A673 (cell line): ENCODE measurements at regions not wholly inside any gene's neighbourhood (a gene's known extent, or its start where the extent isn't known, plus 50 kb on each side); places are given as distances from the start of the nearest gene placed in this dataset.

Experiments
- BruUV-seq: library from RNA; stranded (reverse); fragments of 400-500 nt; replicated peaks from 2 replicates; lab custom pipeline; 2021; lab: Mats Ljungman, UMichigan
- CTCF ChIA-PET: fragments of 300-600 bp; sonication (Branson Sonifier 250); formaldehyde crosslinking; loops from one replicate; lab custom pipeline; 2022; ENCODE audit warnings: antibody characterized with exemption; lab: Charles Lee
- POLR2A ChIA-PET: fragments of 300-600 bp; sonication (Branson Sonifier 250); formaldehyde crosslinking; loops from one replicate; lab custom pipeline; 2022; ENCODE audit warnings: antibody characterized with exemption; ENCODE audit not compliant: low non-redundant PET; lab: Charles Lee
- DNase-seq: peaks from one replicate; pipeline ENCODE4 v3.0.0-alpha.2; 2015; ENCODE audit warnings: low spot score
- H3K27ac ChIP-seq: fragments of 200-600 bp; sonication (generic); 2 replicates; pipeline ENCODE4 v1.5.1; 2016; ENCODE audit warnings: mixed run types, low read depth, mild to moderate bottlenecking, mixed read lengths, antibody characterized with exemption, low read length; ENCODE audit not compliant: poor library complexity, severe bottlenecking
- H3K27me3 ChIP-seq: fragments of 200-600 bp; sonication (generic); replicated peaks from 2 replicates; pipeline ENCODE4 v1.6.1; 2017; ENCODE audit warnings: mixed run types, low read depth, mild to moderate bottlenecking, mixed read lengths, antibody characterized with exemption, low read length; ENCODE audit not compliant: insufficient read depth, poor library complexity
- H3K36me3 ChIP-seq: fragments of 200-600 bp; sonication (generic); 2 replicates; pipeline ENCODE4 v1.6.1; 2016; ENCODE audit warnings: mixed run types, mild to moderate bottlenecking, mixed read lengths, antibody characterized with exemption, low read length; ENCODE audit not compliant: insufficient read depth, poor library complexity, severe bottlenecking
- H3K4me1 ChIP-seq: fragments of 200-600 bp; sonication (generic); 2 replicates; pipeline ENCODE4 v1.6.1; 2017; ENCODE audit warnings: mixed run types, mild to moderate bottlenecking, mixed read lengths, antibody characterized with exemption, low read length; ENCODE audit not compliant: insufficient read depth, poor library complexity, severe bottlenecking
- H3K4me3 ChIP-seq: fragments of 200-600 bp; sonication (generic); 2 replicates; pipeline ENCODE4 v1.5.1; 2016; ENCODE audit warnings: low read depth, mixed run types, mild to moderate bottlenecking, mixed read lengths, low read length; ENCODE audit not compliant: poor library complexity, severe bottlenecking
- H3K9me3 ChIP-seq: fragments of 200-600 bp; sonication (generic); 2 replicates; pipeline ENCODE4 v1.6.1; 2016; ENCODE audit warnings: mixed run types, low read depth, mild to moderate bottlenecking, mixed read lengths, antibody characterized with exemption, low read length; ENCODE audit not compliant: poor library complexity, severe bottlenecking
- CTCF ChIP-seq: fragments of 300-800, 200-600 bp; sonication (generic); conservative IDR thresholded peaks from 2 replicates; pipeline ENCODE4 v1.5.1; 2017; ENCODE audit warnings: low read depth, mild to moderate bottlenecking, antibody characterized with exemption, low read length, moderate library complexity, mixed read lengths
- EZH2 ChIP-seq: fragments of 200-600 bp; sonication (generic); IDR thresholded peaks from 2 replicates; pipeline ENCODE4 v1.6.1; 2017; ENCODE audit warnings: borderline replicate concordance, low read depth, mild to moderate bottlenecking, mixed read lengths, antibody characterized with exemption, low read length; ENCODE audit not compliant: poor library complexity, severe bottlenecking
- intact Hi-C: fragments of 100-400 bp; cut with micrococcal nuclease; formaldehyde crosslinking; loops from one replicate; pipeline ENCODE4 v1.10.0; 2022; ENCODE audit not compliant: unreplicated experiment

GRCh38 chr2:150698016-150698661 is 210.7 kb upstream of the RND3 start:
- no peak for DNase-seq
- CTCF ChIA-PET: no interaction called here
- H3K27ac ChIP-seq: no peak overlapping the region

GRCh38 chr2:150697596-150697995 is 210.1 kb upstream of the RND3 start:
- Histone ChIP-seq H3K4me1 (no peaks in the 10 kb centered on the region), H3K27ac (no peak overlapping the region), H3K9me3 (no peaks in the 10 kb centered on the region), H3K36me3 (no peaks in the 10 kb centered on the region), H3K27me3 (no peaks in the 10 kb centered on the region), H3K4me3 (no peak overlapping the region)
- CTCF ChIA-PET: no interaction called here
- no TSS peak for BruUV-seq
- intact Hi-C loops: no loop called here
- no peak for DNase-seq
- no peak for TF ChIP-seq CTCF
- TF ChIP-seq EZH2: no peak
- POLR2A ChIA-PET: no interaction called here

More at GRCh38 chr2:150698016-150698661, 210.7 kb upstream of the RND3 start:
- POLR2A ChIA-PET: no interaction called here
- no TSS peak for BruUV-seq
- Histone ChIP-seq H3K27me3 (no peaks in the 10 kb centered on the region), H3K4me1 (no peaks in the 10 kb centered on the region), H3K4me3 (no peak overlapping the region), H3K36me3 (no peaks in the 10 kb centered on the region), H3K9me3 (no peaks in the 10 kb centered on the region)
- intact Hi-C loops: no loop called here
- TF ChIP-seq EZH2: no peak
- no peak for TF ChIP-seq CTCF

GRCh38 chr2:150695451-150696135 is 208.1 kb upstream of the RND3 start:
- Histone ChIP-seq H3K9me3 (no peaks in the 10 kb centered on the region), H3K4me3 (no peak overlapping the region), H3K27me3 (no peaks in the 10 kb centered on the region), H3K36me3 (no peaks in the 10 kb centered on the region), H3K4me1 (no peaks in the 10 kb centered on the region), H3K27ac (no peak overlapping the region)
- intact Hi-C loops: no loop called here
- no peak for TF ChIP-seq EZH2
- no peak for TF ChIP-seq CTCF
- ChIA-PET POLR2A (no interaction called here), CTCF (no interaction called here)
- no TSS peak for BruUV-seq
- no peak for DNase-seq
